Ascending aorta (tissue), 2 donors: ENCODE measurements at regions not wholly inside any gene's neighbourhood (a gene's known extent, or its start where the extent isn't known, plus 50 kb on each side); places are given as distances from the start of the nearest gene placed in this dataset.

Experiments
- DNase-seq, 2 donors: peaks; one replicate each; pipeline ENCODE4 v3.0.0-alpha.2; 2019; ENCODE audit warnings: low spot score in 2 of 2
- H3K27ac ChIP-seq, 2 donors: fragments of 200-600 bp; sonication (generic); one replicate each; pipeline ENCODE4 v1.5.1; 2016 to 2017; ENCODE audit warnings: mild to moderate bottlenecking in 1 of 2
- H3K27me3 ChIP-seq: fragments of 200-600 bp; sonication (generic); one replicate; pipeline ENCODE4 v1.5.1; 2017
- H3K36me3 ChIP-seq, 2 donors: fragments of 200-600 bp; sonication (generic); one replicate each; pipeline ENCODE4 v1.5.1; 2016
- H3K4me1 ChIP-seq, 2 donors: fragments of 200-600 bp; sonication (generic); one replicate each; pipeline ENCODE4 v1.5.1; 2016 to 2017; ENCODE audit warnings: mild to moderate bottlenecking in 1 of 2
- H3K4me3 ChIP-seq, 2 donors: fragments of 200-600 bp; sonication (generic); one replicate each; pipeline ENCODE4 v1.5.1; 2016 to 2017; ENCODE audit warnings: mild to moderate bottlenecking in 1 of 2
- H3K9me3 ChIP-seq, 2 donors: fragments of 200-600 bp; sonication (generic); one replicate each; pipeline ENCODE4 v1.5.1; 2016
- intact Hi-C: fragments of 100-400 bp; cut with DNase I; formaldehyde crosslinking; loops from one replicate; pipeline ENCODE4 v1.15.1; 2023
- TF ChIP-seq, protein P1 (sequence below), 3 experiments: fragments of 200-600 bp in 2 of 3; fragments of 450-650 bp in 1 of 3; sonication (generic) in 2 of 3; IDR thresholded peaks; one replicate each; pipeline ENCODE4 v1.5.1; 2016 to 2019; ENCODE audit warnings: antibody characterized with exemption in 3 of 3, mild to moderate bottlenecking in 1 of 3, moderate library complexity in 1 of 3

DNA sequence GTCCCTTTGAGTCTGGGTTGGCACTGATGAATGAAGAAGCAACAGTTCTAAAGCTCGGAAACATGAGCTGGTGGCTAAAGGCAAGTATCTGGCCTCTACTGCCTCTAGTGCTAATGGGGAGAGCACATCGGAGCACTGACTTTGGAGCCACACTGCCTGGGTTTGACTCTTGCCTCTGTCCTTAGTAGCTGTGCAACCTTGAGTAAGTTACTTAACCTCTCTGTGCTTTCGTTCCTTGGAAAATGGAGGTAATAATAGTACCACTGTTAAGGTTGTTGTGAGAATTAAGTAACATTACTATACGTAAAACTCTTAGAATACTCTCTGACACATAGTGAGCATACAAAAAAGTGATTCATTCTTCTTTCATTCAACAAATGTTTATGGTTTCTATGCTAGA lies 211.2 kb downstream of the ATG4C start:
- Histone ChIP-seq H3K27ac (no peak overlapping the region), H3K4me3 (no peak overlapping the region), H3K4me1 (no peaks in the 10 kb centered on the region), H3K9me3 (no peaks in the 10 kb centered on the region), H3K27me3 (no peaks in the 10 kb centered on the region), H3K36me3 (no peaks in the 10 kb centered on the region)
- TF ChIP-seq, protein P1, sequence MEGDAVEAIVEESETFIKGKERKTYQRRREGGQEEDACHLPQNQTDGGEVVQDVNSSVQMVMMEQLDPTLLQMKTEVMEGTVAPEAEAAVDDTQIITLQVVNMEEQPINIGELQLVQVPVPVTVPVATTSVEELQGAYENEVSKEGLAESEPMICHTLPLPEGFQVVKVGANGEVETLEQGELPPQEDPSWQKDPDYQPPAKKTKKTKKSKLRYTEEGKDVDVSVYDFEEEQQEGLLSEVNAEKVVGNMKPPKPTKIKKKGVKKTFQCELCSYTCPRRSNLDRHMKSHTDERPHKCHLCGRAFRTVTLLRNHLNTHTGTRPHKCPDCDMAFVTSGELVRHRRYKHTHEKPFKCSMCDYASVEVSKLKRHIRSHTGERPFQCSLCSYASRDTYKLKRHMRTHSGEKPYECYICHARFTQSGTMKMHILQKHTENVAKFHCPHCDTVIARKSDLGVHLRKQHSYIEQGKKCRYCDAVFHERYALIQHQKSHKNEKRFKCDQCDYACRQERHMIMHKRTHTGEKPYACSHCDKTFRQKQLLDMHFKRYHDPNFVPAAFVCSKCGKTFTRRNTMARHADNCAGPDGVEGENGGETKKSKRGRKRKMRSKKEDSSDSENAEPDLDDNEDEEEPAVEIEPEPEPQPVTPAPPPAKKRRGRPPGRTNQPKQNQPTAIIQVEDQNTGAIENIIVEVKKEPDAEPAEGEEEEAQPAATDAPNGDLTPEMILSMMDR (IDR thresholded peaks at IDR 0.05) = no peak
- no peak for DNase-seq
- intact Hi-C loops = no loop called here

DNA sequence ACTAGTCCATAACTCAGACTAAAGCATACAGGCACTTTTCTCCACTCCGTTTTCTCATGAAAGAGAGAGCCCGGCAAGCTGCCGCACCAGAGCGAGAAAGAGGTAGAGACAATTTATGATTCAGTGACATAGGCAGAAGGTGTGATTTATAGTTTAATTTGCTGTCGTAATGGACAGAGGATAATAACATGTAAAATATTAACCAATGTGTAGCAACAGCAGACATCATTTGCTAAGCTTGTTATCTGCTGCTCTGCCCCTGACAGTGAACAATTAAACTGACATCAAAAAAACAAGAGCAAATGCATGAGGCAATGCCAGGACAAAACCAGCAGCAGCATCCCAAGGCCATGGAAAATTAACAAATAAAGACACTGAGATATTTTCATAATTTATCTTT lies 214.0 kb downstream of the ATG4C start:
- Histone ChIP-seq H3K4me3 (no peak overlapping the region), H3K27ac (no peak overlapping the region), H3K36me3 (no peaks in the 10 kb centered on the region), H3K27me3 (no peaks in the 10 kb centered on the region), H3K4me1 (no peaks in the 10 kb centered on the region), H3K9me3 (no peaks in the 10 kb centered on the region)
- no peak for DNase-seq
- intact Hi-C loops = no loop called here
- TF ChIP-seq, protein P1 (IDR thresholded peaks at IDR 0.05) = no peak

DNA sequence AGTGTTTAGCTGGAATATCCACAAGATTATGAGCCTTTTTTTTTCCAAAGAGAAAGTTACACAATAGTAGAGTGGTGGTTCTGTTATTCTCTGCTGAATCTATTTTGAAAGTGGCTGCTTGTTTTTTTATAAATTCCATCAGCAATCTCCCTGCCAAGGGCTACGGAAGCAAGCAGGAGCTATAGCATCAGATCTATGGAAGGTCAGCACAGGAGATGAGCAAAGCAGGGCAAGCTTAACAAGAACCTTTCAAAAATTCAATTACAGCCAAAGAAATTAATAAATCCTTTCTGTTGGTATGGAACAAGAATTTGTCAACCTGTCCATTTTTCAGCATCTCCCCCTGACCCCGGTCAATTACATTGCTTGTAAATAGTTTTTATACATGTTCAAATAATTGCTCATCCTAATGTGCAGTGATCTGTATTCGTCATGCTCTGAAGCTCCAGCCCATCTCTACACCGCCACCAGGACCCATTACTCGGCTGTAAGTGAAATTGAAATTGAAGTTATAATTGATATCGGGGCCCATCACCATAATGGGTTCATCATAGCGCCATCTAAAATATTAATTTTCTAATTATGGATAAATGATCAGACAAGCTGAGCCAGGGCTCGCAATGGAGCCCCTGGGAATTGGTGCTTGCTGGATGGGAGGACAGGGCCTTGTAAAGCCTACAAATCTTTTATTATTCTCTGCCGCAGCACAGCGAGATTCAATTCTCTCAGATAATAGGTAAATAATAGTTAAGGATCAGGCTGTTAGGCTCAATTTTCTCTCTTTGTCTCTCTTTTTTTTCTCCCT lies 215.1 kb downstream of the ATG4C start:
- DNase-seq = no peak
- TF ChIP-seq, protein P1 (IDR thresholded peaks at IDR 0.05) = no peak
- intact Hi-C loops = no loop called here
- Histone ChIP-seq H3K4me1 (no peaks in the 10 kb centered on the region), H3K4me3 (no peak overlapping the region), H3K27me3 (no peaks in the 10 kb centered on the region), H3K36me3 (no peaks in the 10 kb centered on the region), H3K9me3 (no peaks in the 10 kb centered on the region), H3K27ac (no peak overlapping the region)

- H3K4me1 ChIP-seq = no peaks in the 10 kb centered on the region
- H3K36me3 ChIP-seq = no peaks in the 10 kb centered on the region
- intact Hi-C loops = no loop called here
- DNase-seq = no peak
- no peak overlapping the region for H3K4me3 ChIP-seq
- no peaks in the 10 kb centered on the region for H3K9me3 ChIP-seq
- H3K27ac ChIP-seq = no peak overlapping the region
- H3K27me3 ChIP-seq = no peaks in the 10 kb centered on the region
- TF ChIP-seq, protein P1 (IDR thresholded peaks at IDR 0.05) = no peak
Observed at GRCh38 chr1:63000508-63000907, 216.6 kb downstream of the ATG4C start.

DNA sequence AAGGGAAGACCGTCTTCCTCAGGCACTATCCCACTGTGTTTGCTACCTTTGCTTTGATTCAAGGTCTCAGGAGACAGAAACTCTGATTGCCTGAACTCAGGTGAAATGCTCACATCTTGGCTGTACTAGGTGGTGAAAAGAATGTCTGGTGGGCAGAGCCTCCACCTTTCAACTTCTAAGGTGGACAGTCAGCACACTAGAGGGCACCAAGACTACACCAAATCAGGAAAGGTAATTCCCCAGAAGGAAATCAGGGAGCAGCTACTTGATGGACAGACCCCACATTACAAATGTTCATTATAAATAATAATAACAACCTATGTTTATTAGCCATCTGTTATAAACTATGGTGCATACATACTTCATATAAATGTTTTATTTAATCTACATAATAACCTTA lies 220.9 kb downstream of the ATG4C start:
- Histone ChIP-seq H3K9me3 (no peaks in the 10 kb centered on the region), H3K36me3 (no peaks in the 10 kb centered on the region), H3K27me3 (no peaks in the 10 kb centered on the region), H3K4me1 (no peaks in the 10 kb centered on the region), H3K27ac (no peak overlapping the region), H3K4me3 (no peak overlapping the region)
- TF ChIP-seq, protein P1 (IDR thresholded peaks at IDR 0.05) = no peak
- intact Hi-C loops = no loop called here
- no peak for DNase-seq
